ENCODE measurements at regions not wholly inside any gene's neighbourhood (a gene's known extent, or its start where the extent isn't known, plus 50 kb on each side); places are given as distances from the start of the nearest gene placed in this dataset.

DNA sequence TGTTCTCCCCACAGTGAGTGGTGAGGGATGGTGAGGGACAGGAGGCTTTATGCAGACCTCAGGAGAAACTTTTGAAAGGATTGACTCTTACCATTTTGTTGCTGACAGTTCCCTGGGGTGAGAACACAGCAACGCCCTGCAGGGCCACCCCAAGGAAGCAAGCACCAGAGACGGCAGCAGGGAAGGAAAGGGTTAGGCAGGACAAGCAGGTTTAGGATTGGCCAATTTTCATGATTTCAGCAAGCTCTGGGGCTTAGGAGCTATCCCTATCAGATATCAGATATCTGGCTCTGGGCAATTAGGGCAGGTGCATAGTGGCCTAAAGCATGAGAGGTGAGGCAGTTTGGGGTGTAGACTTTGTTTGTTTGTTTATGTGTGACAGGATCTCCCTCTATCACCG is 87.0 kb upstream of the LSM14A start:
- TF ChIP-seq POLR2AphosphoS5 (IDR thresholded peaks at IDR 0.05; ENCODE audit: low read depth, low read length): no peak
- TF ChIP-seq, protein P1, sequence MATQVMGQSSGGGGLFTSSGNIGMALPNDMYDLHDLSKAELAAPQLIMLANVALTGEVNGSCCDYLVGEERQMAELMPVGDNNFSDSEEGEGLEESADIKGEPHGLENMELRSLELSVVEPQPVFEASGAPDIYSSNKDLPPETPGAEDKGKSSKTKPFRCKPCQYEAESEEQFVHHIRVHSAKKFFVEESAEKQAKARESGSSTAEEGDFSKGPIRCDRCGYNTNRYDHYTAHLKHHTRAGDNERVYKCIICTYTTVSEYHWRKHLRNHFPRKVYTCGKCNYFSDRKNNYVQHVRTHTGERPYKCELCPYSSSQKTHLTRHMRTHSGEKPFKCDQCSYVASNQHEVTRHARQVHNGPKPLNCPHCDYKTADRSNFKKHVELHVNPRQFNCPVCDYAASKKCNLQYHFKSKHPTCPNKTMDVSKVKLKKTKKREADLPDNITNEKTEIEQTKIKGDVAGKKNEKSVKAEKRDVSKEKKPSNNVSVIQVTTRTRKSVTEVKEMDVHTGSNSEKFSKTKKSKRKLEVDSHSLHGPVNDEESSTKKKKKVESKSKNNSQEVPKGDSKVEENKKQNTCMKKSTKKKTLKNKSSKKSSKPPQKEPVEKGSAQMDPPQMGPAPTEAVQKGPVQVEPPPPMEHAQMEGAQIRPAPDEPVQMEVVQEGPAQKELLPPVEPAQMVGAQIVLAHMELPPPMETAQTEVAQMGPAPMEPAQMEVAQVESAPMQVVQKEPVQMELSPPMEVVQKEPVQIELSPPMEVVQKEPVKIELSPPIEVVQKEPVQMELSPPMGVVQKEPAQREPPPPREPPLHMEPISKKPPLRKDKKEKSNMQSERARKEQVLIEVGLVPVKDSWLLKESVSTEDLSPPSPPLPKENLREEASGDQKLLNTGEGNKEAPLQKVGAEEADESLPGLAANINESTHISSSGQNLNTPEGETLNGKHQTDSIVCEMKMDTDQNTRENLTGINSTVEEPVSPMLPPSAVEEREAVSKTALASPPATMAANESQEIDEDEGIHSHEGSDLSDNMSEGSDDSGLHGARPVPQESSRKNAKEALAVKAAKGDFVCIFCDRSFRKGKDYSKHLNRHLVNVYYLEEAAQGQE (IDR thresholded peaks at IDR 0.05; ENCODE audit: insufficient read depth in 1 of 2, low read depth in 2 of 2, low read length in 2 of 2): no peak
- no peak for TF ChIP-seq FOXP2 (optimal IDR thresholded peaks at IDR 0.05; ENCODE audit: borderline replicate concordance, extremely low read depth, extremely low read length, insufficient read depth)
- TF ChIP-seq TAF1 (IDR thresholded peaks at IDR 0.05; ENCODE audit: borderline replicate concordance, insufficient read depth, low read length): no peak
- TF ChIP-seq SIN3A (IDR thresholded peaks at IDR 0.05; ENCODE audit: borderline replicate concordance, insufficient read depth, low read length): no peak
